HepG2 (cell line): ENCODE measurements at regions not wholly inside any gene's neighbourhood (a gene's known extent, or its start where the extent isn't known, plus 50 kb on each side); places are given as distances from the start of the nearest gene placed in this dataset.

ENCODE experiments used
- ATAC-seq: fragments of 200-7000 bp; cut with Tn5 transposase; 3 replicates; pipeline ENCODE4 v1.9.1; 2020; ENCODE audit warnings: mild to moderate bottlenecking, moderate library complexity
- BruUV-seq: library from RNA; stranded (reverse); fragments of 400-500 nt; replicated peaks from 2 replicates; lab custom pipeline; 2021; lab: Mats Ljungman, UMichigan
- CTCF ChIA-PET: fragments of 300-600 bp; formaldehyde crosslinking; extraction: SDS; loops from one replicate; lab custom pipeline; 2021; ENCODE audit warnings: low total read pairs, inconsistent platforms, low intra/inter-chr PET ratio; lab: Yijun Ruan, JAX
- POLR2A ChIA-PET: fragments of 350-600 bp; sonication (Branson Sonifier 250); formaldehyde crosslinking; loops from one replicate; lab custom pipeline; 2020; ENCODE audit warnings: antibody characterized with exemption, inconsistent platforms; lab: Yijun Ruan, JAX
- DNase-seq: peaks from one replicate; pipeline ENCODE4 v3.0.0-alpha.2; 2015; ENCODE audit warnings: low spot score
- FAIRE-seq: peaks from 3 replicates; lab custom pipeline; 2011; peaks lifted over from hg19 to GRCh38; lab: Jason Lieb, UNC
- H2AFZ ChIP-seq: one replicate; pipeline ENCODE4 v1.6.1; 2011; ENCODE audit warnings: low read length, inconsistent platforms
- H3K27ac ChIP-seq: fragments of 300-600 bp; 3 replicates; pipeline ENCODE4 v1.8.0; 2011; ENCODE audit warnings: mixed run types, mild to moderate bottlenecking, mixed read lengths, low read length, inconsistent platforms; ENCODE audit not compliant: insufficient read depth; ENCODE audit errors: extremely low read length
- H3K27me3 ChIP-seq, 2 experiments: fragments of 200-600 bp in 1 of 2; 2 replicates in 1 of 2; 3 replicates in 1 of 2; pipeline versions ENCODE4 v1.6.0 to v1.8.0; 2011; ENCODE audit warnings: low read length in 2 of 2, mild to moderate bottlenecking in 2 of 2, moderate library complexity in 2 of 2, inconsistent platforms in 1 of 2; ENCODE audit not compliant: insufficient read depth in 2 of 2, control insufficient read depth in 1 of 2
- H3K36me3 ChIP-seq, 2 experiments: fragments of 200-600 bp in 1 of 2; replicated peaks in 1 of 2; 2 replicates in 1 of 2; 3 replicates in 1 of 2; pipeline versions ENCODE4 v1.5.1 to v1.8.0; 2011; ENCODE audit warnings: low read length in 2 of 2, inconsistent platforms in 1 of 2; ENCODE audit not compliant: insufficient read depth in 2 of 2, control insufficient read depth in 1 of 2
- H3K4me1 ChIP-seq: 2 replicates; pipeline ENCODE4 v1.5.1; 2012; ENCODE audit warnings: low read length, inconsistent platforms; ENCODE audit not compliant: insufficient read depth
- H3K4me2 ChIP-seq: 2 replicates; pipeline ENCODE4 v1.6.0; 2011; ENCODE audit warnings: low read depth, low read length, inconsistent platforms
- H3K4me3 ChIP-seq, 3 experiments: fragments of 200-600 bp in 1 of 3; sonication (generic), shearing (Covaris generic) in 1 of 3; replicated peaks in 1 of 3; 2 replicates each; pipeline ENCODE4 v1.5.1; 2011 to 2016; ENCODE audit warnings: low read length in 3 of 3, inconsistent platforms in 2 of 3, low read depth in 2 of 3, mild to moderate bottlenecking in 2 of 3, control low read depth in 1 of 3, mixed read lengths in 1 of 3; ENCODE audit not compliant: insufficient read depth in 1 of 3
- H3K79me2 ChIP-seq: one replicate; pipeline ENCODE4 v1.6.1; 2011; ENCODE audit warnings: low read length, inconsistent platforms; ENCODE audit not compliant: insufficient read depth
- H3K9ac ChIP-seq: 2 replicates; pipeline ENCODE4 v1.6.0; 2011; ENCODE audit warnings: mild to moderate bottlenecking, low read depth, low read length, inconsistent platforms; ENCODE audit not compliant: insufficient read depth
- H3K9me3 ChIP-seq: 2 replicates; pipeline ENCODE4 v1.5.1; 2012; ENCODE audit warnings: mild to moderate bottlenecking, low read length
- H4K20me1 ChIP-seq: 2 replicates; pipeline ENCODE4 v1.6.0; 2011; ENCODE audit warnings: inconsistent platforms, mild to moderate bottlenecking, low read length, moderate library complexity; ENCODE audit not compliant: insufficient read depth
- CBX2 ChIP-seq, 2 experiments: fragments of 200-600 bp in 1 of 2; sonication (generic); formaldehyde crosslinking in 1 of 2; IDR thresholded peaks; 2 replicates each; pipeline versions ENCODE4 v1.7.0 to v1.8.1; 2018 to 2022; ENCODE audit warnings: low read depth in 2 of 2, low read length in 1 of 2, mild to moderate bottlenecking in 1 of 2, missing genetic modification reagents in 1 of 2
- NFE2L1 ChIP-seq: sonication (generic); formaldehyde crosslinking; IDR thresholded peaks from 2 replicates; pipeline ENCODE4 v1.4.0; 2020; ENCODE audit warnings: missing genetic modification reagents, mild to moderate bottlenecking, borderline replicate concordance
- RFX5 ChIP-seq: IDR thresholded peaks from 2 replicates; pipeline ENCODE4 v1.6.1; 2011; ENCODE audit warnings: low read depth, low read length, improper control_type of control experiment
- ZNF329 ChIP-seq: sonication (generic); formaldehyde crosslinking; IDR thresholded peaks from 2 replicates; pipeline ENCODE4 v1.9.0; 2021; ENCODE audit warnings: low read depth, mild to moderate bottlenecking, missing genetic modification reagents
- WGBS: methylation state at CpG from one replicate; pipeline ENCODE4 v1.1.6; 2017; ENCODE audit warnings: low lambda C conversion rate; 5-methylcytosine and 5-hydroxymethylcytosine counted together
- in situ Hi-C: cut with HindIII; loops from 2 replicates; pipeline ENCODE4 v1.10.0; 2017; ENCODE audit warnings: low pct_unique_long_range_greater_than_20kb; ENCODE audit not compliant: extremely low pct_ligation_motif_present
- intact Hi-C: fragments of 100-400 bp; cut with micrococcal nuclease; formaldehyde crosslinking; loops from one replicate; pipeline ENCODE4 v1.10.0; 2022; ENCODE audit not compliant: unreplicated experiment
- TF ChIP-seq, protein P1 (sequence below): sonication (generic); formaldehyde crosslinking; IDR thresholded peaks from 2 replicates; pipeline ENCODE4 v1.4.0; 2020; ENCODE audit warnings: low read depth, missing genetic modification reagents
- TF ChIP-seq, protein P2 (sequence below): sonication (generic); formaldehyde crosslinking; IDR thresholded peaks from 2 replicates; pipeline ENCODE4 v1.4.0; 2020; ENCODE audit warnings: mild to moderate bottlenecking, missing genetic modification reagents
- TF ChIP-seq, protein P3 (sequence below): sonication (generic); formaldehyde crosslinking; IDR thresholded peaks from 2 replicates; pipeline ENCODE4 v1.9.0; 2022; ENCODE audit warnings: missing genetic modification reagents, mild to moderate bottlenecking, borderline replicate concordance
- TF ChIP-seq, protein P4 (sequence below): sonication (generic); formaldehyde crosslinking; IDR thresholded peaks from 2 replicates; pipeline ENCODE4 v1.9.0; 2021; ENCODE audit warnings: missing genetic modification reagents, mild to moderate bottlenecking, borderline replicate concordance

DNA sequence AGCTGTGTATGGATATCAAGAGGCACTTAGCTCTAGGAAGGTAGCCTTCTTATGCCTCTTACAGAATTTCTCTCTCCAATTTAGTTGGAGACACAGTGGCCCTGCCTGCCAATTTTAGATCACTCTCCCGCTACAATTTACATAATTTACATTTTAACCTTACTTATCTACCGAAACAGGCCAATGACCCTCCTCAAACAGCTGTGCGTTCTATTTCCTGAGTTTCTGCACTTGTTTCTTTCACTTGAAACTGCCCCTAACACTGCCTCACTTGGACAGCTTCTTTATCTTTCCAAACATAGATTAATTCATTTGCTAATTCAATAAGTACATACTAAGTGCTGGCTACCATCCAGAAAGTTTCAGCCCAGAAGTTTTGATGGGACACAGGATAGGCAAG lies 52.9 kb upstream of the HDDC2 start (continued):
- TF ChIP-seq, protein P1, sequence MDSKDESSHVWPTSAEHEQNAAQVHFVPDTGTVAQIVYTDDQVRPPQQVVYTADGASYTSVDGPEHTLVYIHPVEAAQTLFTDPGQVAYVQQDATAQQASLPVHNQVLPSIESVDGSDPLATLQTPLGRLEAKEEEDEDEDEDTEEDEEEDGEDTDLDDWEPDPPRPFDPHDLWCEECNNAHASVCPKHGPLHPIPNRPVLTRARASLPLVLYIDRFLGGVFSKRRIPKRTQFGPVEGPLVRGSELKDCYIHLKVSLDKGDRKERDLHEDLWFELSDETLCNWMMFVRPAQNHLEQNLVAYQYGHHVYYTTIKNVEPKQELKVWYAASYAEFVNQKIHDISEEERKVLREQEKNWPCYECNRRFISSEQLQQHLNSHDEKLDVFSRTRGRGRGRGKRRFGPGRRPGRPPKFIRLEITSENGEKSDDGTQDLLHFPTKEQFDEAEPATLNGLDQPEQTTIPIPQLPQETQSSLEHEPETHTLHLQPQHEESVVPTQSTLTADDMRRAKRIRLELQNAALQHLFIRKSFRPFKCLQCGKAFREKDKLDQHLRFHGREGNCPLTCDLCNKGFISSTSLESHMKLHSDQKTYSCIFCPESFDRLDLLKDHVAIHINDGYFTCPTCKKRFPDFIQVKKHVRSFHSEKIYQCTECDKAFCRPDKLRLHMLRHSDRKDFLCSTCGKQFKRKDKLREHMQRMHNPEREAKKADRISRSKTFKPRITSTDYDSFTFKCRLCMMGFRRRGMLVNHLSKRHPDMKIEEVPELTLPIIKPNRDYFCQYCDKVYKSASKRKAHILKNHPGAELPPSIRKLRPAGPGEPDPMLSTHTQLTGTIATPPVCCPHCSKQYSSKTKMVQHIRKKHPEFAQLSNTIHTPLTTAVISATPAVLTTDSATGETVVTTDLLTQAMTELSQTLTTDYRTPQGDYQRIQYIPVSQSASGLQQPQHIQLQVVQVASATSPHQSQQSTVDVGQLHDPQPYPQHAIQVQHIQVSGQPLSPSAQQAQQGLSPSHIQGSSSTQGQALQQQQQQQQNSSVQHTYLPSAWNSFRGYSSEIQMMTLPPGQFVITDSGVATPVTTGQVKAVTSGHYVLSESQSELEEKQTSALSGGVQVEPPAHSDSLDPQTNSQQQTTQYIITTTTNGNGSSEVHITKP: no peak
- TF ChIP-seq, protein P2, sequence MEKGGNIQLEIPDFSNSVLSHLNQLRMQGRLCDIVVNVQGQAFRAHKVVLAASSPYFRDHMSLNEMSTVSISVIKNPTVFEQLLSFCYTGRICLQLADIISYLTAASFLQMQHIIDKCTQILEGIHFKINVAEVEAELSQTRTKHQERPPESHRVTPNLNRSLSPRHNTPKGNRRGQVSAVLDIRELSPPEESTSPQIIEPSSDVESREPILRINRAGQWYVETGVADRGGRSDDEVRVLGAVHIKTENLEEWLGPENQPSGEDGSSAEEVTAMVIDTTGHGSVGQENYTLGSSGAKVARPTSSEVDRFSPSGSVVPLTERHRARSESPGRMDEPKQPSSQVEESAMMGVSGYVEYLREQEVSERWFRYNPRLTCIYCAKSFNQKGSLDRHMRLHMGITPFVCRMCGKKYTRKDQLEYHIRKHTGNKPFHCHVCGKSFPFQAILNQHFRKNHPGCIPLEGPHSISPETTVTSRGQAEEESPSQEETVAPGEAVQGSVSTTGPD: no peak

DNA sequence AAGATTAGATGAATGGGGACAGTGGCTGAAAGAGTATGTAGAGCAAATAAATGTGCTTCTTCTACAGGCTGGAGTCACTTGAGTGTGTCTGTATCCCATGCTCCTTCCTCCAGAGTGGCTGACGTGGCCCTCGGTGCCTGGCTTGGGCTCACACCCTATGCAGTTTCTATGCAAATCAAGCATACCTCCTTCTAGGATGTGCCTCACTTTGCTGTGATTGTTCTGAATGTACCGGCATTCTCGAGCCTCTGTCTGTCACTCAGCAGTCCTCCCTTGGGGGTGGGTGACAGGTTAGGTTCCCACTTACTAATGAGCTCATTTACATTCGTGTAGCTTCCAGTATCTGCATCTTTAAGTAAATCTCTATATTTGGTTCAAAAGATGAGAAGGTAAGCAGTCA lies 55.1 kb upstream of the HDDC2 start:
- H3K27ac ChIP-seq: no peak overlapping the region
- no peak overlapping the region for H3K4me3 ChIP-seq
- H3K9me3 ChIP-seq: no peaks in the 10 kb centered on the region
- H3K79me2 ChIP-seq: no peaks in the 10 kb centered on the region
- ChIA-PET POLR2A (no interaction called here), CTCF (no interaction called here)
- in situ Hi-C loops: no loop called here
- ATAC-seq (no peak), DNase-seq (no peak), FAIRE-seq (no peak)
- H2AFZ ChIP-seq: no peak overlapping the region
- no peak overlapping the region for H3K9ac ChIP-seq
- intact Hi-C loops: no loop called here
- H3K36me3 ChIP-seq: no peaks in the 10 kb centered on the region
- no peaks in the 10 kb centered on the region for H4K20me1 ChIP-seq
- 2% methylated on average over 5 of the region's 5 CpGs for WGBS
- H3K4me1 ChIP-seq: no peaks in the 10 kb centered on the region
- peaks cover 0 to 7% of the 10 kb centered on the region in 2 experiments; a peak in 3 of 5 replicates for H3K27me3 ChIP-seq
- no TSS peak for BruUV-seq
- H3K4me2 ChIP-seq: no peak overlapping the region
- TF ChIP-seq ZNF329: no peak
- TF ChIP-seq, protein P3, sequence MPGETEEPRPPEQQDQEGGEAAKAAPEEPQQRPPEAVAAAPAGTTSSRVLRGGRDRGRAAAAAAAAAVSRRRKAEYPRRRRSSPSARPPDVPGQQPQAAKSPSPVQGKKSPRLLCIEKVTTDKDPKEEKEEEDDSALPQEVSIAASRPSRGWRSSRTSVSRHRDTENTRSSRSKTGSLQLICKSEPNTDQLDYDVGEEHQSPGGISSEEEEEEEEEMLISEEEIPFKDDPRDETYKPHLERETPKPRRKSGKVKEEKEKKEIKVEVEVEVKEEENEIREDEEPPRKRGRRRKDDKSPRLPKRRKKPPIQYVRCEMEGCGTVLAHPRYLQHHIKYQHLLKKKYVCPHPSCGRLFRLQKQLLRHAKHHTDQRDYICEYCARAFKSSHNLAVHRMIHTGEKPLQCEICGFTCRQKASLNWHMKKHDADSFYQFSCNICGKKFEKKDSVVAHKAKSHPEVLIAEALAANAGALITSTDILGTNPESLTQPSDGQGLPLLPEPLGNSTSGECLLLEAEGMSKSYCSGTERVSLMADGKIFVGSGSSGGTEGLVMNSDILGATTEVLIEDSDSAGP: no peak
- TF ChIP-seq RFX5: no peak
- TF ChIP-seq NFE2L1: no peak
- TF ChIP-seq, protein P4, sequence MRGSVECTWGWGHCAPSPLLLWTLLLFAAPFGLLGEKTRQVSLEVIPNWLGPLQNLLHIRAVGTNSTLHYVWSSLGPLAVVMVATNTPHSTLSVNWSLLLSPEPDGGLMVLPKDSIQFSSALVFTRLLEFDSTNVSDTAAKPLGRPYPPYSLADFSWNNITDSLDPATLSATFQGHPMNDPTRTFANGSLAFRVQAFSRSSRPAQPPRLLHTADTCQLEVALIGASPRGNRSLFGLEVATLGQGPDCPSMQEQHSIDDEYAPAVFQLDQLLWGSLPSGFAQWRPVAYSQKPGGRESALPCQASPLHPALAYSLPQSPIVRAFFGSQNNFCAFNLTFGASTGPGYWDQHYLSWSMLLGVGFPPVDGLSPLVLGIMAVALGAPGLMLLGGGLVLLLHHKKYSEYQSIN (CRISPR knock-in tag): no peak
- no peak for TF ChIP-seq CBX2 (IDR thresholded peaks at IDR 0.05; ENCODE audit: low read depth, low read length)
- TF ChIP-seq CBX2 (CRISPR knock-in tag; IDR thresholded peaks at IDR 0.05; ENCODE audit: low read depth): no peak
